ENCODE measurements at regions not wholly inside any gene's neighbourhood (a gene's known extent, or its start where the extent isn't known, plus 50 kb on each side); places are given as distances from the start of the nearest gene placed in this dataset.

DNA sequence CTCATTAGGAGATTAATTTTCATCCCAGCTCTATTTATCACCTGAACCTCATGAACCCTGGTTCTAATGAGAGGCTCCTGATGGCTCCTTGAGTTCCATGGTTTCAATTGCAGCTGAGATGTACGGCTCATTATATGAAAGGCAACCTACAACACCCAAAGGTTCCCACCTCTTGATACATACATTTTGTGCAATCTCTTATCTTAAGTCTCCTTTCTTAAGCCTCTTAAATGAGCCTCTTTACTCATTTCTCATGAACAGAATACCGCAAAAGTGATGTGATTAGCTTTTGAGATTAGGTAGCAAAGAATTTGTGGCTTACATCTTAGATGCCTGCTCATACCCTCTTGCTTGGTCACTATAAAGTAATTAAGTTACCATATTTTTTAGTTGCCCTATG, 1964.0 kb upstream of the CDH6 start:
- TF ChIP-seq, protein P1, sequence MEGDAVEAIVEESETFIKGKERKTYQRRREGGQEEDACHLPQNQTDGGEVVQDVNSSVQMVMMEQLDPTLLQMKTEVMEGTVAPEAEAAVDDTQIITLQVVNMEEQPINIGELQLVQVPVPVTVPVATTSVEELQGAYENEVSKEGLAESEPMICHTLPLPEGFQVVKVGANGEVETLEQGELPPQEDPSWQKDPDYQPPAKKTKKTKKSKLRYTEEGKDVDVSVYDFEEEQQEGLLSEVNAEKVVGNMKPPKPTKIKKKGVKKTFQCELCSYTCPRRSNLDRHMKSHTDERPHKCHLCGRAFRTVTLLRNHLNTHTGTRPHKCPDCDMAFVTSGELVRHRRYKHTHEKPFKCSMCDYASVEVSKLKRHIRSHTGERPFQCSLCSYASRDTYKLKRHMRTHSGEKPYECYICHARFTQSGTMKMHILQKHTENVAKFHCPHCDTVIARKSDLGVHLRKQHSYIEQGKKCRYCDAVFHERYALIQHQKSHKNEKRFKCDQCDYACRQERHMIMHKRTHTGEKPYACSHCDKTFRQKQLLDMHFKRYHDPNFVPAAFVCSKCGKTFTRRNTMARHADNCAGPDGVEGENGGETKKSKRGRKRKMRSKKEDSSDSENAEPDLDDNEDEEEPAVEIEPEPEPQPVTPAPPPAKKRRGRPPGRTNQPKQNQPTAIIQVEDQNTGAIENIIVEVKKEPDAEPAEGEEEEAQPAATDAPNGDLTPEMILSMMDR (IDR thresholded peaks at IDR 0.05): no peak
- no peak for TF ChIP-seq ZFX (IDR thresholded peaks at IDR 0.05; ENCODE audit: borderline replicate concordance)
